GM13976 (cell line): ENCODE measurements at regions not wholly inside any gene's neighbourhood (a gene's known extent, or its start where the extent isn't known, plus 50 kb on each side); places are given as distances from the start of the nearest gene placed in this dataset.

Experiments used
- DNase-seq: peaks from one replicate; pipeline ENCODE4 v3.0.0; 2012; ENCODE audit warnings: low spot score
- in situ Hi-C: fragments of 300-500 bp; cut with MboI; formaldehyde crosslinking; loops from one replicate; pipeline ENCODE4 v1.12.0; 2022; ENCODE audit warnings: low sequenced_read_pairs, mixed read lengths, inconsistent platforms; ENCODE audit not compliant: unreplicated experiment
- TF ChIP-seq, protein P1 (sequence below): IDR thresholded peaks from 2 replicates; pipeline ENCODE4 v1.5.1; 2012; ENCODE audit warnings: borderline replicate concordance, mild to moderate bottlenecking; ENCODE audit not compliant: insufficient read depth; ENCODE audit errors: extremely low read depth, missing control alignments, control extremely low read depth

DNA sequence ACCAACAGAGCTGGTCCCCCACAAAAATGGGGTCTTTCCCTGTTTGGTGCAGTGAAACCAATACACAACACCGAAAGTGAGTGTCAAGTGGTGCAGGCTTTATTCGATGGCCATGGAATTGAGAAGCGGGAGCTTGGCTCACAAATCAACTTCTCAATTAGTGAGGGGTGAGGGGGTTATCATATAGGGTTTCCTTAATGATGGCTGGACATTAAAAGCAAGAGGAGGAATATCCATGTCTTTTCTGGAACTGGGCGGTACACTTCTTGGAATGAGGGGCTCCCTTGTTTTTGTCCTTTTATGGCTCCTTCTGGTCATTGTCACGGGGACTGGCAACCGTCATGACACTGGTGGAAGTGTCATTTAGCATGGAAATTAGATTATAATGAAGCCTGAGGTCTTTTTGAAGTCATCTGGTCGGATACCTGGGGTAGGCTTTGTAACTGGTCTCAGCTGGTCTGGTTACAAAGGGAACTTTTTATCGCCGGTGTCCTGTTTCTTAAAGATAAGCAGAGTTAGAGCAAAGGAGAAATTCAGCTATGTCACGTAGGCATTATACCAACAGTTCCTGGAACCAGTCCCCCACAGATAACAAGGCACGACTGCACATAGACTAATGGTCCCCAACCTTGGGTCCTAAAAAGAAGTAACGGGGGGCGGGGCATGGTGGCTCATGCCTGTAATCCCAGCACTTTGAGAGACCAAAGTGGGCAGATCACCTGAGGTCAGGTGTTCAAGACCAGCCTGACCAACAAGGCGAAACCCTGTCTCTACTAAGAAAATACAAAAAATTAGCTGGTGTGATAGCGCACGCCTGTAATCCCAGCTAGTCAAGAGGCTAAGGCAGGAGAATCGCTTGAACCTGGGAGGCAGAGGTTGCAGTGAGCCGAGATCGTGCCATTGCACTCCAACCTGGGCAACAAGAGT lies 93.5 kb upstream of the NDUFV2 start:
- DNase-seq = no peak
- in situ Hi-C loops = no loop called here
- TF ChIP-seq, protein P1, sequence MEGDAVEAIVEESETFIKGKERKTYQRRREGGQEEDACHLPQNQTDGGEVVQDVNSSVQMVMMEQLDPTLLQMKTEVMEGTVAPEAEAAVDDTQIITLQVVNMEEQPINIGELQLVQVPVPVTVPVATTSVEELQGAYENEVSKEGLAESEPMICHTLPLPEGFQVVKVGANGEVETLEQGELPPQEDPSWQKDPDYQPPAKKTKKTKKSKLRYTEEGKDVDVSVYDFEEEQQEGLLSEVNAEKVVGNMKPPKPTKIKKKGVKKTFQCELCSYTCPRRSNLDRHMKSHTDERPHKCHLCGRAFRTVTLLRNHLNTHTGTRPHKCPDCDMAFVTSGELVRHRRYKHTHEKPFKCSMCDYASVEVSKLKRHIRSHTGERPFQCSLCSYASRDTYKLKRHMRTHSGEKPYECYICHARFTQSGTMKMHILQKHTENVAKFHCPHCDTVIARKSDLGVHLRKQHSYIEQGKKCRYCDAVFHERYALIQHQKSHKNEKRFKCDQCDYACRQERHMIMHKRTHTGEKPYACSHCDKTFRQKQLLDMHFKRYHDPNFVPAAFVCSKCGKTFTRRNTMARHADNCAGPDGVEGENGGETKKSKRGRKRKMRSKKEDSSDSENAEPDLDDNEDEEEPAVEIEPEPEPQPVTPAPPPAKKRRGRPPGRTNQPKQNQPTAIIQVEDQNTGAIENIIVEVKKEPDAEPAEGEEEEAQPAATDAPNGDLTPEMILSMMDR = no peak

DNA sequence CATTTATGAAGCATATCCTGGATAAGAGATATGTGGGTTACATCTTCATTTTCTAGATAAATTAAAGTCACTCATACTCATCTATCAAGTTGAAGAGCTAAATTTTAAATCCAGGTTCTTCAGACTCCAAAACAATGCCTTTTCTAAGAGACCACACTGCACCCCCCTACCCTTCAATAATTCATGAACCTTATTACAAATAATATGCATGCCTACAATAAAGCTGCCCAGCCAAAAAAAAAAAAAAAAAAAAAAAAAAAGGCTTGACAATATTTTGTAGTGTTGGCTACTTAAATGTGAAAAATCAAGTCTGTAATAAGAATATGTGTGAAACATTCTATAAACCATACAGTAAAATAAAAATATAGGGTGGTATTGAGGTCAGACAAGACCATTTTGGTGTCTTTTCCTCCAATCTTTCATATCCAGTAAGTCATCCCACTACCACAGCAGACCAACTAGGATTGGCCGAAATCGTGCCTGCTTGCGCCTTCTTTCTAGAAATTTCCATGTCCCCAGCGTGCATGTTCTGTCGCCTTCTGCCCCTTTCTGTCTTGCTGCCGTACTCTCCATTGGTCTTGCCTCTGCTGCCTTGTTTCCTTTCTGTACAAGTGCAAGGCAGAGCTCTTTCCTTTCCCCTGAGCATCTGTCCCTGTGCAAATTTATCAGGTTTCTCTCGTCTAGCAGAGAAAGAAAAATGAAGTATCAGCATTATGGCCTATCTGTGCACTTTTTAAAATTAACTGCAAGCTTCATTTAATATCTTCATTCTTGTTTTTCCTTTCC lies 92.6 kb upstream of the NDUFV2 start:
- TF ChIP-seq, protein P1 = no peak
- no peak for DNase-seq
- in situ Hi-C loops = no loop called here

DNA sequence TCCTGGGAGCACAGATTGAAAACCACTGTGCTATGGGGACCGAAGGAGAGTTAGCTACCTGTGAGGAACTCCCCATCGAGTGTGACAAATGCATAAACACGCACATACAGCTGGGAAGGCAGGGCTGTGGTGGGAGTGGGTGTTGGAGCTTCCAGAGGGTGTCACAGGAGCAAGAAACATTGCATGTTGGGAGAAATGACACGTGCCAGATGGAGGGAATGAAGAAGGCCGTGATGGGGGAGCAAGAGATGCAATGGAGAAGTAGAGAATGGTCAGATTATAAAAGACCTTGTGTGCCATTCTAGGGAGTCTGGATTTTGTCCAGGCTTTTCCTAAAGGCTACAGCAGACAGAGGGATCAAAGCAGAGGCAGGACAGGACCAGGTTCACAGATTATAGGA lies 91.1 kb upstream of the NDUFV2 start:
- no peak for DNase-seq
- in situ Hi-C loops = no loop called here
- TF ChIP-seq, protein P1 = no peak

DNA sequence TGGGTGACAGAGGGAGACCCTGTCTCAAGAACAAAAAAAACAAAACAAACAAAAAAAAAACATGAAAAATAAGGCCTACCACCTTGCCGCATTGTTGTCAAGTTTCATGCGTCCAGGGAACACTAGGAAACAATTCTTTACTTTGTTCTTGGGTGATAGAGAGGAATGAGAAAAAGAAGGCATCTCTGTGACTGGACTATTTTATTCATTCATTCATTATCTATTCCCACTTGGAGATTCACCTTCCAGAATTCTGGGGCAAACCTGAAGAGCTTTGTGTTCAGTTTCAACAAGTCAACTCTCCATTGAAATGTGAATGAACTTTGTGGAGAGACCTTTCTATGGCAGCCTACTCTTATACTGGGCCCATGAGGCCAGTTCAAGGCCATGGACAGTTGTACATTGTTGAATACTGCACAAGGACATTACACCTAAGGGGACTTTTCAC lies 88.5 kb upstream of the NDUFV2 start:
- in situ Hi-C loops = no loop called here

DNA sequence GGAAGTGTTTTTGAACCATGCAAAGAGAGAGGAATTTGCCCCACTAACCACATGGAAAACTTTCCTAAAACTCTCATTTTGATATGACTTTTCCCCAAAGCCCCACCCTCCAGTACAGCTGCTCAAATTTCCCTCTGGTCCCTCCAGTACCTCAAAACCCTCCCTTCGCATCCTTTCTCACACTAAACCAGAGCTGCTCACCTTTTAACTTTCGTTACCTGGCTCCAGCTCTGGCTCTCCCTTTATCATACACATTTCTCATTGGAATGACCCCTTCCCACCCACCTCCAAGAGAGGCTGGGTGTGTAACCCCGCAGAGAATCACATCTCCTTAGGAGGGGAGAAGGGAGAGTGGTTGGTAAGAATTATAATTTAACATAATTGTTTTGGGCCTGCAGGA lies 86.8 kb upstream of the NDUFV2 start:
- in situ Hi-C loops = no loop called here
- TF ChIP-seq, protein P1 = no peak
- no peak for DNase-seq

More for the DNA sequence above, 88.5 kb upstream of the NDUFV2 start:
- TF ChIP-seq, protein P1 = no peak
- DNase-seq = no peak

DNA sequence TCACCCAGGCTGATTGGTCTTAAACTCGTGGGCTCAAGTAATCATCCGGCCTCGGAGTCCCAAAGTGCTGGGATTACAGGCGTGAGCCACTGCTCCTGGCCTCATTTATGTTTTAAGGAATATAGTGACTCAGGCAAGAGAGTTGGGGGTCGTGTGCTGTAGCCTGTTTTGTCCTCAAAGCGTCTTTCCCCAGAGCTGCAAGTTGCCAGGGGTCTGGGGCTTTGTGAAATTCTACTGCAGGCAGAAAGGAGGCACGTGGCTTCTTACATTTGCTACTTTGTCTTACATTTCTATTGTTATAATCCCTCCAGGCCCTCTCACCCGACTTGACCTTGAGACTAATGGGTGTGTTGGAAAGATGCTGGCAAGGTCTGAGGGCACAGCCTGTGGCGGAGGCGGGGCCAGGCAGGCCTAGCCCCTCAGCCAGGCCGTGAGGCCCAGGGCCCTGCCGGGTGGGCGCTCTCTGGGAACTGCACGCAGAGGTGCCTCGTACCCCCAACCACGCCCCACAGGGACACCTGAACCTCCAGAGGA lies 85.8 kb upstream of the NDUFV2 start:
- in situ Hi-C loops = no loop called here
- DNase-seq = no peak
- TF ChIP-seq, protein P1 = no peak
